ENCODE measurements at regions not wholly inside any gene's neighbourhood (a gene's known extent, or its start where the extent isn't known, plus 50 kb on each side); places are given as distances from the start of the nearest gene placed in this dataset.

DNA sequence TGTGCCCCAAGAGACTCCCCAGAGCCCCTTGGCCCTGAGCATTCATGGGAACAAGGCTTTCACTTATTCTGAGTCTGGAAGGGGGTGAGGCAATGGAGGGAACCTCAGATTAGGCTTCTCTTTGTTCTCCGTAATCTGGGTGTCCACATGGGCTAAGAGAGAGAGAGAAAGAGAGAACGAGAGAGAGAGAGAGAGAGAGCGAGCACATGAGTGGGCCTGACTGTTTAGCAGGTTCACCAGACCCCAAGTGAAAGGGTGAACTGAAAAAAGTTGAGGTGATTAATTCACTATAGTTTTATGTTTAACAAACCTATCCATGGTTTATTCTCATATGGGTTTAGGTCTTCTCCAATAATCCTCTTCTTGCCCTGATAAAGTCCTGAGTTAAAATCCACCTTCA is 183.4 kb upstream of the VASH1 start:
- TF ChIP-seq, protein P1, sequence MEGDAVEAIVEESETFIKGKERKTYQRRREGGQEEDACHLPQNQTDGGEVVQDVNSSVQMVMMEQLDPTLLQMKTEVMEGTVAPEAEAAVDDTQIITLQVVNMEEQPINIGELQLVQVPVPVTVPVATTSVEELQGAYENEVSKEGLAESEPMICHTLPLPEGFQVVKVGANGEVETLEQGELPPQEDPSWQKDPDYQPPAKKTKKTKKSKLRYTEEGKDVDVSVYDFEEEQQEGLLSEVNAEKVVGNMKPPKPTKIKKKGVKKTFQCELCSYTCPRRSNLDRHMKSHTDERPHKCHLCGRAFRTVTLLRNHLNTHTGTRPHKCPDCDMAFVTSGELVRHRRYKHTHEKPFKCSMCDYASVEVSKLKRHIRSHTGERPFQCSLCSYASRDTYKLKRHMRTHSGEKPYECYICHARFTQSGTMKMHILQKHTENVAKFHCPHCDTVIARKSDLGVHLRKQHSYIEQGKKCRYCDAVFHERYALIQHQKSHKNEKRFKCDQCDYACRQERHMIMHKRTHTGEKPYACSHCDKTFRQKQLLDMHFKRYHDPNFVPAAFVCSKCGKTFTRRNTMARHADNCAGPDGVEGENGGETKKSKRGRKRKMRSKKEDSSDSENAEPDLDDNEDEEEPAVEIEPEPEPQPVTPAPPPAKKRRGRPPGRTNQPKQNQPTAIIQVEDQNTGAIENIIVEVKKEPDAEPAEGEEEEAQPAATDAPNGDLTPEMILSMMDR (conservative IDR thresholded peaks at IDR 0.05; ENCODE audit: low read length) = no peak
- TF ChIP-seq EZH2phosphoT487 (IDR thresholded peaks at IDR 0.05; ENCODE audit: borderline replicate concordance, low read depth, low read length) = no peak

Measured in OCI-LY7 (cell line).